ENCODE measurements at regions not wholly inside any gene's neighbourhood (a gene's known extent, or its start where the extent isn't known, plus 50 kb on each side); places are given as distances from the start of the nearest gene placed in this dataset.
"Not testable (repeated sequence)": the region's sequence is repeated elsewhere in the genome, so short reads cannot be mapped to it uniquely, and the experiment has no call there.

DNA sequence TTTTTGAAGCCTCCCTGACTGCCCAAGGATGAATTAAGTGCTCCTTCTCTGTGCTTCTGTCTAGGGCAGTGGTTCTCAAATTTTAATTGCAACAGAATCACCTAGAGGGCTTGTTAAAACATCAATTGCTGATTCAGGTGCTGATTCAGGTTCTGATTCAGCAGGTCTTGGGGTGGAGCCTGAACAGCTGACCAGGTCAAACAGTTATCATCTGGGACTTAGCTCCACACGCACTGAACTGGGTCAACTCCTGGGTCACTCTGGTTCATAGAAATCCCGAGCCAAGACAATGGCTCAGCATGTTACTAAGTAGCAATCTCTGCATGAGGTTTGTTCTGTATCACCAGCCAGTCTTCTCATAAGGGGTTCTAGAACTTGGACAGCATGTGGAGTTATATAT lies 192.3 kb downstream of the GJA1 start:
- no peaks in the 10 kb centered on the region for H3K27me3 ChIP-seq
- H3K27ac ChIP-seq, result no peak overlapping the region
- intact Hi-C loops (cut with DNase I), result no loop called here
- H3K36me3 ChIP-seq, result no peaks in the 10 kb centered on the region
- no peak for ATAC-seq
- no peak overlapping the region for H3K4me3 ChIP-seq
- no peak for DNase-seq
- H3K9me3 ChIP-seq, result peaks cover 0 to 22% (median 4%) of the 10 kb centered on the region in 11 donors
- WGBS, 2 donors, result 56 to 82% methylated on average over 2 of the region's 2 CpGs
- TF ChIP-seq, protein P1, sequence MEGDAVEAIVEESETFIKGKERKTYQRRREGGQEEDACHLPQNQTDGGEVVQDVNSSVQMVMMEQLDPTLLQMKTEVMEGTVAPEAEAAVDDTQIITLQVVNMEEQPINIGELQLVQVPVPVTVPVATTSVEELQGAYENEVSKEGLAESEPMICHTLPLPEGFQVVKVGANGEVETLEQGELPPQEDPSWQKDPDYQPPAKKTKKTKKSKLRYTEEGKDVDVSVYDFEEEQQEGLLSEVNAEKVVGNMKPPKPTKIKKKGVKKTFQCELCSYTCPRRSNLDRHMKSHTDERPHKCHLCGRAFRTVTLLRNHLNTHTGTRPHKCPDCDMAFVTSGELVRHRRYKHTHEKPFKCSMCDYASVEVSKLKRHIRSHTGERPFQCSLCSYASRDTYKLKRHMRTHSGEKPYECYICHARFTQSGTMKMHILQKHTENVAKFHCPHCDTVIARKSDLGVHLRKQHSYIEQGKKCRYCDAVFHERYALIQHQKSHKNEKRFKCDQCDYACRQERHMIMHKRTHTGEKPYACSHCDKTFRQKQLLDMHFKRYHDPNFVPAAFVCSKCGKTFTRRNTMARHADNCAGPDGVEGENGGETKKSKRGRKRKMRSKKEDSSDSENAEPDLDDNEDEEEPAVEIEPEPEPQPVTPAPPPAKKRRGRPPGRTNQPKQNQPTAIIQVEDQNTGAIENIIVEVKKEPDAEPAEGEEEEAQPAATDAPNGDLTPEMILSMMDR (IDR thresholded peaks at IDR 0.05), result no peak
- H3K4me1 ChIP-seq, result peaks cover 0 to 10% (median 0%) of the 10 kb centered on the region in 9 donors

DNA sequence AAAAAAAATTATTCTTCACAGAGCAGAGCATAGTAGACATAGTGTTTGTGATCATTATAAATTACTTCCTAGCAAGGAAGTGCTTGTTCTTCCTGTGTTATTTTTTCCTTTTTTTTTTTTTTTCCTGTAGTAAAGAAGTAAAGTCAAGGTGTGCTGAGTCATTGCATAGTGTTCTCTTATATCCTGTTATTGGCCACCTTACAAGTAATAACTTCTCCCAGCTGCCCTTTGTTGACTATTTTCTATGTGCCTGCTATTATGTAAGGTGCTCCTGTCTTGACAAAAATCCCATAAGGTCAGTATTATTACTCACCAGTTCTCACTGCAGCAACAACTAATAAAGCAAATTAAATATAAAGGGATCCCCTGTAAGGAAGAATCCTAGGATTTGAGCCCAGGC lies 195.3 kb downstream of the GJA1 start:
- intact Hi-C loops (cut with DNase I), result no loop called here
- H3K36me3 ChIP-seq, result no peaks in the 10 kb centered on the region
- no peak overlapping the region for H3K4me3 ChIP-seq
- H3K9me3 ChIP-seq, result peaks cover 0 to 49% (median 10%) of the 10 kb centered on the region in 11 donors
- peaks cover 0 to 10% (median 0%) of the 10 kb centered on the region in 9 donors for H3K4me1 ChIP-seq
- no peak overlapping the region for H3K27ac ChIP-seq
- TF ChIP-seq, protein P1 (IDR thresholded peaks at IDR 0.05), result no peak
- no peak for DNase-seq
- ATAC-seq, result peak in 2 of 8 donors; percentile 44 to 56
- no peaks in the 10 kb centered on the region for H3K27me3 ChIP-seq

DNA sequence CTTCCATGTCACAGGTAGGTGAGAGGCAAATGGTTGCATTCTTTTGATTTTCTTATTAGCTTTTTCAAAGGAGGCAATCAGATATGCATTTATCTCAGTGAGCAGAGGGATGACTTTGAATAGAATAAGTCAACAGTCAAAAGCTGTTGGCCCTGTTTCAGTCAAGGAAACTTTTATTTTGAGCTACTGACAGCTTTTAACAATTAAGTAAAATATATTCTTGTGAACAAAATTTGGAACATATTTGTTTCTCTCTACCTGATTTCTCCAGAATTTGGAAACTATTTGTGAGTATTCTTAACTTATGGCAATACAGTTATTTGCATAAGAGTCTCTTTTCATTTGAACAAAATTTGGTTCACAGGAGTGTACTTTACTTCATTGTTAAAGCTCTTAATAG lies 196.3 kb downstream of the GJA1 start:
- not testable (repeated sequence) for H3K27me3 ChIP-seq, ATAC-seq

DNA sequence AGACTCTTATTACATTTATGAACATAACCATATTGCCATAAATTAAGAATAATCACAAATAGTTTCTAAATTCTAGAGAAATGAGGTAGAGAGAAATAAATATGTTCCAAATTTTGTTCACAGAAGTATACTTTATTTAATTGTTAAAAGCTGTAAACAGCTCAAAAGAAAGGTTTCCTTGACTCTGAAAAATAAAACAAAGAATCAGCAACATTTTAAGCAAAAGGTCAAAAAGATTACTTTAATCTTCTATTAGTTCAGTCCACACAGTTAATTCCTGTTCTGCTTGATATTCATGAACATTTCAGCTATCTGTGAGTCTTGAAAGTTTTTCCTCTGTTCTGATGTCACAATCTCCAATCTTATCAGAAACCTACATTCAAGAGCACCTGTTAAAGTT lies 197.9 kb downstream of the GJA1 start:
- Histone ChIP-seq H3K4me1 (peaks cover 0 to 10% (median 0%) of the 10 kb centered on the region in 9 donors), H3K27me3 (no peaks in the 10 kb centered on the region), H3K4me3 (no peak overlapping the region), H3K27ac (no peak overlapping the region), H3K36me3 (no peaks in the 10 kb centered on the region), H3K9me3 (peaks cover 0 to 65% (median 12%) of the 10 kb centered on the region in 11 donors)
- no peak for DNase-seq
- intact Hi-C loops (cut with DNase I), result no loop called here
- ATAC-seq, result no peak
- TF ChIP-seq, protein P1 (IDR thresholded peaks at IDR 0.05), result no peak

More for the DNA sequence above, 196.3 kb downstream of the GJA1 start:
- H3K36me3 ChIP-seq; H3K4me1 ChIP-seq; intact Hi-C loops (cut with DNase I); DNase-seq; H3K4me3 ChIP-seq; H3K27ac ChIP-seq: not testable (repeated sequence)
- peaks cover 0 to 59% (median 10%) of the 10 kb centered on the region in 11 donors for H3K9me3 ChIP-seq

DNA sequence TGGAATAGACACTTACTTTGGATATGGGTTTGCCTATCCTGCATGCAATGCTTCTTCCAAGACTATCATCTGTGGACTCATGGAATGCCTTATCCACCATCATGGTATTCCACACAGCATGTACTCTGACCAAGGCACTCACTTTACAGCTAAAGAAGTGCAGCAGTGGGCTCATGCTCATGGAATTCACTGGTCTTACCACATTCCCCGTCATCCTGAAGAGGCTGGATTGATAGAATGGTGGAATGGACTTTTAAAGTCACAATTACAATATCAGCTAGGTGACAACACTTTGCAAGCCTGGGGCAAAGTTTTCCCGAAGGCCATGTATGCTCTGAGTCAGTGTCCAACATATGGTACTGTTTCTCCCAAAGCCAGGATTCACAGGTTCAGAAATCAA lies 199.1 kb downstream of the GJA1 start:
- H3K27ac ChIP-seq; intact Hi-C loops (cut with DNase I); H3K36me3 ChIP-seq; H3K27me3 ChIP-seq; ATAC-seq; H3K4me3 ChIP-seq; DNase-seq; H3K4me1 ChIP-seq: not testable (repeated sequence)
- H3K9me3 ChIP-seq, result peaks cover 0 to 65% (median 12%) of the 10 kb centered on the region in 11 donors
- 87 to 90% methylated on average over 2 of the region's 2 CpGs for WGBS, 2 donors

All from heart right ventricle (tissue), 16 donors.